Muscle of leg (tissue), 3 donors: ENCODE measurements at regions not wholly inside any gene's neighbourhood (a gene's known extent, or its start where the extent isn't known, plus 50 kb on each side); places are given as distances from the start of the nearest gene placed in this dataset.
A peak's percentile ranks its signal among the peaks of the same experiment; 100 is the strongest.

ENCODE experiments used
- DNase-seq: peaks from one replicate; pipeline ENCODE4 v3.0.0; 2013
- H3K27ac ChIP-seq: one replicate; pipeline ENCODE4 v1.5.1; 2013; ENCODE audit warnings: mild to moderate bottlenecking, low read length, control low read depth
- H3K27me3 ChIP-seq: one replicate; pipeline ENCODE4 v1.6.1; 2013; ENCODE audit warnings: low read length; ENCODE audit not compliant: control insufficient read depth, insufficient read depth
- H3K36me3 ChIP-seq: one replicate; pipeline ENCODE4 v1.6.1; 2013; ENCODE audit warnings: low read length; ENCODE audit not compliant: control insufficient read depth, insufficient read depth
- H3K4me1 ChIP-seq: one replicate; pipeline ENCODE4 v1.6.1; 2013; ENCODE audit warnings: low read length; ENCODE audit not compliant: control insufficient read depth, insufficient read depth
- H3K4me3 ChIP-seq: one replicate; pipeline ENCODE4 v1.5.1; 2013; ENCODE audit warnings: low read length, control low read depth
- H3K9me3 ChIP-seq: replicated peaks from 2 replicates; pipeline ENCODE4 v1.6.1; 2013; ENCODE audit warnings: low read depth, low read length; ENCODE audit not compliant: control insufficient read depth
- WGBS: methylation state at CpG from one replicate; pipeline ENCODE4 v1.1.5; 2013; ENCODE audit warnings: missing lambda C conversion rate; ENCODE audit not compliant: insufficient coverage; 5-methylcytosine and 5-hydroxymethylcytosine counted together

GRCh38 chr14:98711453-98711852, 560.5 kb downstream of the BCL11B start:
- Histone ChIP-seq H3K4me1 (peaks cover 19% of the 10 kb centered on the region), H3K27me3 (no peaks in the 10 kb centered on the region), H3K36me3 (no peaks in the 10 kb centered on the region), H3K27ac (no peak overlapping the region), H3K9me3 (no peaks in the 10 kb centered on the region), H3K4me3 (no peak overlapping the region)
- no peak for DNase-seq
- WGBS = 13% methylated on average over 1 of the region's 2 CpGs

DNA sequence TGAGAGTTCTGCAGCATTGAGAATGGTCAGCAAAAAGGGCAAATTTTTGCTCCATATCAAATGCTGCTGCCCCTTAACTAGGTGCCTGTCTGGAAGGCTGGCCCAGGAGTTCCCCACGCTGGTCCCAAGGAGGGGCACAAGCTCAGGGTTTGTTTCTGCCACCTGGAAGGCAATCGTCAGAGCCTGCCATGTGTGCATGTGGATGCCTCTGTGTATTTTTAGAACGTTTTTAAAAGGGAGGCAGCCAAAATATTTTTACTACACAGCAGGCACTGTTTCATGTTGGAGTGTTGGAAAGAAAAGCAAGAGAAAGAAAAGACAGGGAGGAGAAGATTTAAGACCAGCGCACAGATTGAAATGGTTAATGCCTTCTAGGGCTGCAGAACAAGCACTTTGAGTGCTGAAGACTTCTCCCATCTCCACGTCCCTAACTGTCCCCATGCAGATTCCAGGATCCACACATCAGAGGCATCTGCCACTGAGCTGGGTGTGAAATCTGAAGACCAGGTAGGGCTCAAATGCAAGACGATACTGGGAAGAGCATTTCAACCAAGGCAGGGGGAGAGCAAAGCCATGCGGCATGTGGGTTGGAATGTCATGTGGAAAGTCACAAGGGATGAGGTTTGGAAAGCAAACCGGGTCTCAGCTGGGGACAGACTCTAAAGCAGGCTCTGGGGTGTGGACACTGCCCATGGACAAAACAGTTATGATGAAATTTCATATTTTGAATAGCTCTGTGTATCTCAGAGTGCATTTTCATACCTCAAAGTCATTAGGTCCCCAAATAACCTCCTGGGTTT, 557.2 kb downstream of the BCL11B start:
- 52% methylated on average over 4 of the region's 8 CpGs for WGBS
- no peaks in the 10 kb centered on the region for H3K27me3 ChIP-seq
- peak; percentile 46 for DNase-seq
- H3K36me3 ChIP-seq = no peaks in the 10 kb centered on the region
- no peaks in the 10 kb centered on the region for H3K9me3 ChIP-seq
- H3K27ac ChIP-seq = no peak overlapping the region
- H3K4me1 ChIP-seq = peaks cover 25% of the 10 kb centered on the region
- no peak overlapping the region for H3K4me3 ChIP-seq

- Histone ChIP-seq H3K27ac (no peak overlapping the region), H3K4me3 (no peak overlapping the region), H3K36me3 (no peaks in the 10 kb centered on the region), H3K27me3 (no peaks in the 10 kb centered on the region), H3K4me1 (peaks cover 25% of the 10 kb centered on the region), H3K9me3 (no peaks in the 10 kb centered on the region)
- no peak for DNase-seq
- WGBS = 88% methylated on average over 6 of the region's 7 CpGs
These were observed 555.9 kb downstream of the BCL11B start for GRCh38 chr14:98716133-98716532.

DNA sequence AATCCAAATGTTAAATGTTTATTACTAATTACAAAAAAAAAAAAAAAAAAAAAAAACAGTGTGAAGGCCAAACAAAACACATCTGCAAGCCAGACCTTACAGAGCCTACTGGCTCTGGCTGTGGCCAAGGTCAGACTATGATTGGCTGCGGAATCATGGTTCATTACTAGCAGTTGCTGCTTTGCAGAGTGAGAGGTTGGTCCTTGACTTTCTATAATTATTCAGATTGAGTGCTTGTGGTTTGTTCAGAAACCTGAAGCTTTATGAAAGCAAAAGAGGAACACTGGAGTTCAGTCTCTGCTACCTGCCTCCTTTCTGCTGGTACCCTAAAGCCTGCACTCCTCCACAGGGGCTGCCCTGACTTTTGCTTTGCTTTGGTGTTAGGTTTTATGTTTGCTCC, 550.9 kb downstream of the BCL11B start:
- Histone ChIP-seq H3K9me3 (no peaks in the 10 kb centered on the region), H3K36me3 (no peaks in the 10 kb centered on the region)
- WGBS = no CpG with 5 or more reads among the region's 1 CpG

GRCh38 chr14:98724734-98725133, 547.3 kb downstream of the BCL11B start:
- Histone ChIP-seq H3K36me3 (no peaks in the 10 kb centered on the region), H3K27ac (no peak overlapping the region), H3K4me3 (no peak overlapping the region), H3K9me3 (no peaks in the 10 kb centered on the region), H3K27me3 (peaks cover 11% of the 10 kb centered on the region), H3K4me1 (no peaks in the 10 kb centered on the region)
- no peak for DNase-seq
- no CpG with 5 or more reads among the region's 9 CpGs for WGBS

More for the DNA sequence above, 550.9 kb downstream of the BCL11B start:
- Histone ChIP-seq H3K27ac (no peak overlapping the region), H3K4me3 (no peak overlapping the region), H3K27me3 (peaks cover 8% of the 10 kb centered on the region), H3K4me1 (peaks cover 10% of the 10 kb centered on the region)
- DNase-seq = no peak

- H3K27ac ChIP-seq = no peak overlapping the region
- H3K9me3 ChIP-seq = no peaks in the 10 kb centered on the region
- H3K27me3 ChIP-seq = peaks cover 11% of the 10 kb centered on the region
- no peaks in the 10 kb centered on the region for H3K36me3 ChIP-seq
- DNase-seq = no peak
- no peak overlapping the region for H3K4me3 ChIP-seq
- no peaks in the 10 kb centered on the region for H3K4me1 ChIP-seq
- 20% methylated on average over 1 of the region's 7 CpGs for WGBS
These were observed 546.8 kb downstream of the BCL11B start for GRCh38 chr14:98725191-98725590.

DNA sequence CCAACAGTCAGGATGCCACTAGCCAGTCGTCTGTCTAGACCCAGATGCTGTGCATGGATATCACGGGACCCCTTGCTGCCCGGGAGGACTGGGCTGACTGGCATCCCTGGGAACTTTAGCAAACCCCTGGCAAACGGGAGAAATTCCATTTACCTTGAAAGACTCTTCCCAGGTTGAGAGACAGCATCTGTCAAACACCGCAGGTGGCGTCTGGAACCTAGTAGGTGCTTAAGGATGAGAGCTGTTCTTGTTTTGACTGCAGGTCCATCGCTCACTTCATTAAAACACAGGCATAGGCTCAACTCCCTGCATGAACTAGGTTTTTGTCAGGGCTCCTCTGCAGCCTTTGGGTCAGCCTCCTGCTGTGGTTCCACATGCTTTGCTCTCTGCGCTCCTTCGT, 546.3 kb downstream of the BCL11B start:
- Histone ChIP-seq H3K4me3 (no peak overlapping the region), H3K4me1 (no peaks in the 10 kb centered on the region), H3K36me3 (no peaks in the 10 kb centered on the region), H3K27me3 (peaks cover 11% of the 10 kb centered on the region), H3K27ac (no peak overlapping the region), H3K9me3 (no peaks in the 10 kb centered on the region)
- DNase-seq = no peak
- WGBS = 75% methylated on average over 6 of the region's 9 CpGs

GRCh38 chr14:98726585-98727405, 545.2 kb downstream of the BCL11B start:
- no peak for DNase-seq
- Histone ChIP-seq H3K9me3 (no peaks in the 10 kb centered on the region), H3K36me3 (no peaks in the 10 kb centered on the region), H3K4me1 (no peaks in the 10 kb centered on the region), H3K4me3 (no peak overlapping the region), H3K27ac (no peak overlapping the region), H3K27me3 (peaks cover 11% of the 10 kb centered on the region)
- WGBS = 80% methylated on average over 10 of the region's 11 CpGs

DNA sequence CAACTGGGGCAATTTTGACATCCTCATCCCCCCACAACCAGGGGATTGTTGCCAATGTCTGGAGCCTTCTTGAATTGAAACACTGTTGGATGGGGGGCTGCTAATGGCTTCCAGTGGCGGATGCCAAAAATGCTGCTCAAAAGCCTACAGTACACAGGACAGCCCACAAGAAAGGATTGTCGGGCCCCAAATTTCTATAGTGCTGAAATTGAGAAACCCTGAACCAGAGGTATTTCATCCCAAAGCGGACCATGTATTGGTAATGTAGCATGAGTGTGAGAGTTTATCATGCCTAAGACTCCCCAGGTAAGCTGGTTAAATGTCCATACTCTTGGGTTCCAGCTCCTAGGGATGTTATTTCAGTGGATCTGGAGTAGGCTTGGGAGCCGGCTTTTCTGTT, 544.0 kb downstream of the BCL11B start:
- no peaks in the 10 kb centered on the region for H3K36me3 ChIP-seq
- no peak for DNase-seq
- 100% methylated on average over 2 of the region's 4 CpGs for whole genome bisulfite sequencing
- H3K9me3 ChIP-seq = no peaks in the 10 kb centered on the region
- no peaks in the 10 kb centered on the region for H3K4me1 ChIP-seq
- H3K4me3 ChIP-seq = no peak overlapping the region
- H3K27ac ChIP-seq = no peak overlapping the region
- H3K27me3 ChIP-seq = peaks cover 11% of the 10 kb centered on the region

DNA sequence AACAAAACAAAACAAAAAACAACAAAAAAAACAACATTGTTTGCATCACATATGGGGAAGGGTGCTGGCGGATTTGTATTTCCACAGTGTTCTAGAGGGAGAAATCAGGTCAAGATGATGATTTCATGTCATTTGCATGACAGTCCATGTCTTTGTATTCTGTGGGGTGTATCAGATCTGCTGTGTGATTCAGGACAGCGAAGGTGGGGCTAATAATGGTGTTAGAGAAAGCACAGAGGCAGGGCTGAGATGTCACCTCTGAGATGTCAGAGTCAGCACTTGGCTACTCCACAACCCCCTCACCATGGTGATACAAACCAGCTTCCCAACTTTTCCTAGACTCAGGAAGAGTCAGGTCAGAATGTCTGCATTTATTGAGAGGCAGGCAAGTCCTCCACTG, 543.2 kb downstream of the BCL11B start:
- Histone ChIP-seq H3K27me3 (peaks cover 11% of the 10 kb centered on the region), H3K36me3 (no peaks in the 10 kb centered on the region), H3K27ac (no peak overlapping the region), H3K9me3 (no peaks in the 10 kb centered on the region), H3K4me1 (no peaks in the 10 kb centered on the region), H3K4me3 (no peak overlapping the region)
- no peak for DNase-seq
- WGBS = no CpG with 5 or more reads among the region's 2 CpGs
